GM12878 (cell line): ENCODE measurements at regions not wholly inside any gene's neighbourhood (a gene's known extent, or its start where the extent isn't known, plus 50 kb on each side); places are given as distances from the start of the nearest gene placed in this dataset.

Source experiments
- ATAC-seq: fragments of 200-7000 bp; cut with Tn5 transposase; 3 replicates; pipeline ENCODE4 v1.9.1; 2020; ENCODE audit warnings: mild to moderate bottlenecking, moderate library complexity
- BruUV-seq: library from RNA; stranded (reverse); fragments of 400-500 nt; replicated peaks from 2 replicates; lab custom pipeline; 2021; lab: Mats Ljungman, UMichigan
- CTCF ChIA-PET: fragments of 300-600 bp; sonication (Branson Sonifier 250); formaldehyde crosslinking; extraction: SDS; loops from one replicate; lab custom pipeline; 2021; ENCODE audit warnings: inconsistent platforms; lab: Yijun Ruan, JAX
- POLR2A ChIA-PET: fragments of 350-600 bp; formaldehyde crosslinking; extraction: SDS; loops from one replicate; lab custom pipeline; 2021; ENCODE audit warnings: inconsistent platforms; lab: Charles Lee
- RAD21 ChIA-PET: fragments of 300-600 bp; sonication (Branson Sonifier 250); formaldehyde crosslinking; loops from one replicate; lab custom pipeline; 2023; ENCODE audit warnings: antibody characterized with exemption; ENCODE audit not compliant: unreplicated experiment; lab: Charles Lee
- SMC1A ChIA-PET: fragments of 300-600 bp; sonication (Branson Sonifier 250); formaldehyde crosslinking; loops from one replicate; lab custom pipeline; 2023; ENCODE audit not compliant: unreplicated experiment, uncharacterized antibody; lab: Charles Lee
- DNase-seq: peaks from one replicate; pipeline ENCODE4 v3.0.0-alpha.2; 2011; ENCODE audit warnings: low read depth, low spot score
- FAIRE-seq: peaks from 3 replicates; lab custom pipeline; 2011; peaks lifted over from hg19 to GRCh38; lab: Jason Lieb, UNC
- H2AFZ ChIP-seq: 2 replicates; pipeline ENCODE4 v1.6.0; 2011; ENCODE audit warnings: low read depth, low read length, control low read depth; ENCODE audit not compliant: control insufficient read depth
- H3K27ac ChIP-seq: 2 replicates; pipeline ENCODE4 v1.5.1; 2011; ENCODE audit warnings: control low read depth; ENCODE audit not compliant: control insufficient read depth, insufficient read depth
- H3K27me3 ChIP-seq, 2 experiments: replicated peaks in 1 of 2; 2 replicates each; pipeline versions ENCODE4 v1.6.0 to v1.6.1; 2011; ENCODE audit warnings: low read length in 1 of 2; ENCODE audit not compliant: control insufficient read depth in 2 of 2, insufficient read depth in 2 of 2
- H3K36me3 ChIP-seq, 2 experiments: 2 replicates each; pipeline ENCODE4 v1.5.1; 2011; ENCODE audit warnings: low read length in 1 of 2; ENCODE audit not compliant: control insufficient read depth in 2 of 2, insufficient read depth in 2 of 2
- H3K4me1 ChIP-seq: 2 replicates; pipeline ENCODE4 v1.6.1; 2011; ENCODE audit warnings: mild to moderate bottlenecking, low read length, moderate library complexity, mixed read lengths; ENCODE audit not compliant: control insufficient read depth, insufficient read depth
- H3K4me2 ChIP-seq: 2 replicates; pipeline ENCODE4 v1.6.0; 2011; ENCODE audit warnings: control low read depth; ENCODE audit not compliant: control insufficient read depth, insufficient read depth
- H3K4me3 ChIP-seq: fragments of 200-600 bp; sonication (generic); 2 replicates; pipeline ENCODE4 v1.5.1; 2016
- H3K79me2 ChIP-seq: 2 replicates; pipeline ENCODE4 v1.6.0; 2011; ENCODE audit warnings: low read length; ENCODE audit not compliant: control insufficient read depth, insufficient read depth
- H3K9ac ChIP-seq: 2 replicates; pipeline ENCODE4 v1.8.0; 2011; ENCODE audit warnings: low read length, control low read depth, mixed read lengths; ENCODE audit not compliant: control insufficient read depth, insufficient read depth
- H3K9me3 ChIP-seq: replicated peaks from 3 replicates; pipeline ENCODE4 v1.5.1; 2011; ENCODE audit warnings: mild to moderate bottlenecking, low read length; ENCODE audit not compliant: control insufficient read depth, insufficient read depth
- H4K20me1 ChIP-seq: 2 replicates; pipeline ENCODE4 v1.6.0; 2011; ENCODE audit not compliant: control insufficient read depth, insufficient read depth
- BACH1 ChIP-seq: fragments of 450-650 bp; IDR thresholded peaks from 2 replicates; pipeline ENCODE4 v1.6.1; 2017; ENCODE audit warnings: mild to moderate bottlenecking, borderline replicate concordance
- EGR1 ChIP-seq, 2 experiments: IDR thresholded peaks; 1 replicate in 1 of 2; 2 replicates in 1 of 2; pipeline ENCODE4 v1.6.1; 2011 to 2012; ENCODE audit warnings: low read depth in 2 of 2, low read length in 2 of 2, borderline replicate concordance in 1 of 2, mild to moderate bottlenecking in 1 of 2, moderate library complexity in 1 of 2
- ESRRA ChIP-seq: IDR thresholded peaks from 2 replicates; pipeline ENCODE4 v1.6.1; 2012; ENCODE audit warnings: mild to moderate bottlenecking, low read length, improper control_type of control experiment
- JUND ChIP-seq: IDR thresholded peaks from 2 replicates; pipeline ENCODE4 v1.6.1; 2012; ENCODE audit warnings: low read depth, mild to moderate bottlenecking, low read length, improper control_type of control experiment, moderate library complexity
- MXI1 ChIP-seq: fragments of 150-350 bp; IDR thresholded peaks from 2 replicates; pipeline ENCODE4 v1.6.1; 2011; ENCODE audit warnings: low read depth, mild to moderate bottlenecking, inconsistent platforms, low read length, improper control_type of control experiment
- NFYA ChIP-seq: IDR thresholded peaks from 2 replicates; pipeline ENCODE4 v1.6.1; 2011; ENCODE audit warnings: low read depth, mild to moderate bottlenecking, low read length, improper control_type of control experiment, borderline replicate concordance
- NFYB ChIP-seq: IDR thresholded peaks from 2 replicates; pipeline ENCODE4 v1.6.1; 2011; ENCODE audit warnings: low read depth, mild to moderate bottlenecking, low read length, improper control_type of control experiment, moderate library complexity; ENCODE audit not compliant: insufficient read depth
- SPI1 ChIP-seq: IDR thresholded peaks from 2 replicates; pipeline ENCODE4 v1.6.1; 2011; ENCODE audit warnings: low read depth, mild to moderate bottlenecking, low read length, moderate library complexity, borderline replicate concordance; ENCODE audit not compliant: insufficient read depth
- TCF12 ChIP-seq: IDR thresholded peaks from 2 replicates; pipeline ENCODE4 v1.6.1; 2011; ENCODE audit warnings: low read depth, mild to moderate bottlenecking, low read length
- WGBS: methylation state at CpG from one replicate; pipeline ENCODE4 v1.1.6; 2016; ENCODE audit warnings: low lambda C conversion rate; ENCODE audit not compliant: insufficient replicate concordance, insufficient coverage; ENCODE audit errors: missing lambda C conversion rate; 5-methylcytosine and 5-hydroxymethylcytosine counted together
- in situ Hi-C: fragments of 300-500 bp; cut with MboI; formaldehyde crosslinking; loops from 9 replicates; pipeline ENCODE4 v1.14.3; 2018; ENCODE audit warnings: mixed read lengths
- intact Hi-C: fragments of 100-400 bp; cut with micrococcal nuclease; formaldehyde crosslinking; loops from one replicate; pipeline ENCODE4 v1.14.2; 2022; ENCODE audit not compliant: unreplicated experiment
- TF ChIP-seq, protein P1 (sequence below): IDR thresholded peaks from 2 replicates; pipeline ENCODE4 v1.6.1; 2011; ENCODE audit warnings: mild to moderate bottlenecking, low read depth, low read length, moderate library complexity; ENCODE audit not compliant: insufficient replicate concordance

DNA sequence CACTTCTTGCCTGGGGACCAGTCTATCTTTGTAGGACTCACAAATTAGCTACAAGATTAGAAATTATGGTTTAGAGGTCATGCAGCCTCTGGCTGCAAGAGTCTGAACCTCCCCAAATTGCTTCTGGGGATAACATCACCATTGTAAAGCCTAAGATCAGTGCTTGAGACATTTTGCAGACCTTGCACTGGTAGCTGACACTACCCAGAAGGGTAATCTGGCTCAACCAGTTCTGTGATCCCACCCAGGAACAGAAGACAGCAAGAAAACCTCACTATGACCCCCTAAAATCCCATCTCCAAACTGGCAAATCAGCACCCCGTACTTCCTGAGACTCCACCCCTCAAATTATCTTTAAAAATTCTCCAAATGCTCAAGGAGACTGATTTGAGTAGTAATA lies 58.2 kb upstream of the CDK13 start:
- H3K9ac ChIP-seq: no peak overlapping the region
- CTCF ChIA-PET: interaction anchor here (6.1 to 9.8 kb wide), 2 partner anchors 160 to 311 kb away, joined by 42 to 155 read pairs; no protein-coding TSS in a partner anchor
- H3K27me3 ChIP-seq: peaks cover 0 to 1% of the 10 kb centered on the region in 2 experiments; a peak in 1 of 4 replicates
- no peaks in the 10 kb centered on the region for H4K20me1 ChIP-seq
- no peak overlapping the region for H2AFZ ChIP-seq
- no peaks in the 10 kb centered on the region for H3K79me2 ChIP-seq
- H3K9me3 ChIP-seq: no peaks in the 10 kb centered on the region
- BruUV-seq: no TSS peak
- ATAC-seq (no peak), DNase-seq (no peak), FAIRE-seq (no peak)
- RAD21 ChIA-PET: no interaction called here
- no peak overlapping the region for H3K27ac ChIP-seq
- in situ Hi-C loops (loop anchor here (25.0 kb wide), 1 partner anchor 1820 kb away; the partner anchor contains the start of gene INHBA), intact Hi-C loops (loop anchor here (10.0 kb wide), 1 partner anchor 1813 kb away; the partner anchor contains the start of gene INHBA)
- H3K4me3 ChIP-seq: no peak overlapping the region
- POLR2A ChIA-PET: no interaction called here
- no peak overlapping the region for H3K4me2 ChIP-seq
- H3K4me1 ChIP-seq: no peaks in the 10 kb centered on the region
- no peaks in the 10 kb centered on the region for H3K36me3 ChIP-seq
- 0% methylated on average over 1 of the region's 1 CpG for WGBS
- SMC1A ChIA-PET: no interaction called here
- TF ChIP-seq SPI1: no peak
- TF ChIP-seq NFYA: no peak
- TF ChIP-seq, protein P1, sequence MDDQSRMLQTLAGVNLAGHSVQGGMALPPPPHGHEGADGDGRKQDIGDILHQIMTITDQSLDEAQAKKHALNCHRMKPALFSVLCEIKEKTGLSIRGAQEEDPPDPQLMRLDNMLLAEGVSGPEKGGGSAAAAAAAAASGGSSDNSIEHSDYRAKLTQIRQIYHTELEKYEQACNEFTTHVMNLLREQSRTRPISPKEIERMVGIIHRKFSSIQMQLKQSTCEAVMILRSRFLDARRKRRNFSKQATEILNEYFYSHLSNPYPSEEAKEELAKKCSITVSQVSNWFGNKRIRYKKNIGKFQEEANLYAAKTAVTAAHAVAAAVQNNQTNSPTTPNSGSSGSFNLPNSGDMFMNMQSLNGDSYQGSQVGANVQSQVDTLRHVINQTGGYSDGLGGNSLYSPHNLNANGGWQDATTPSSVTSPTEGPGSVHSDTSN: no peak
- TF ChIP-seq NFYB: no peak
- TF ChIP-seq TCF12: no peak
- no peak for TF ChIP-seq BACH1
- TF ChIP-seq JUND: no peak
- no peak for TF ChIP-seq MXI1
- TF ChIP-seq EGR1 (IDR thresholded peaks at IDR 0.05; ENCODE audit: borderline replicate concordance in 1 of 2, low read depth in 2 of 2, low read length in 2 of 2): no peak
- TF ChIP-seq ESRRA: no peak
